SK-N-SH (cell line): ENCODE measurements at regions not wholly inside any gene's neighbourhood (a gene's known extent, or its start where the extent isn't known, plus 50 kb on each side); places are given as distances from the start of the nearest gene placed in this dataset.

Experiments
- CTCF ChIA-PET: fragments of 300-600, 350-600 bp; formaldehyde crosslinking; extraction: SDS; loops from one replicate; lab custom pipeline; 2021; lab: Yijun Ruan, JAX
- POLR2A ChIA-PET: fragments of 350-600 bp; sonication (Branson Sonifier 250); formaldehyde crosslinking; extraction: SDS; loops from one replicate; lab custom pipeline; 2020; ENCODE audit warnings: antibody characterized with exemption, inconsistent platforms; lab: Yijun Ruan, JAX
- DNase-seq: peaks from one replicate; pipeline ENCODE4 v3.0.0; 2012
- H2AFZ ChIP-seq: fragments of 200-600 bp; sonication (generic); 2 replicates; pipeline ENCODE4 v1.8.1; 2016; ENCODE audit warnings: antibody characterized with exemption, mild to moderate bottlenecking, low read depth
- H3F3A ChIP-seq: fragments of 200-600 bp; sonication (generic); replicated peaks from 2 replicates; pipeline ENCODE3; 2016; ENCODE audit warnings: antibody characterized with exemption, mild to moderate bottlenecking; ENCODE audit not compliant: insufficient read depth
- H3K27ac ChIP-seq, 2 experiments: fragments of 200-500 bp in 1 of 2; fragments of 200-600 bp in 1 of 2; sonication (Bioruptor generic) in 1 of 2; sonication (generic), shearing (Covaris generic) in 1 of 2; 2 replicates each; pipeline versions ENCODE4 v1.5.1 to v1.6.1; 2014 to 2016; ENCODE audit warnings: low read depth in 2 of 2, inconsistent platforms in 1 of 2, low read length in 1 of 2, mild to moderate bottlenecking in 1 of 2, mixed read lengths in 1 of 2
- H3K27me3 ChIP-seq: fragments of 200-600 bp; sonication (generic), shearing (Covaris generic); 2 replicates; pipeline ENCODE4 v1.6.1; 2016; ENCODE audit warnings: mixed run types; ENCODE audit not compliant: insufficient read depth
- H3K36me3 ChIP-seq, 2 experiments: fragments of 200-500 bp in 1 of 2; fragments of 200-600 bp in 1 of 2; sonication (Bioruptor generic) in 1 of 2; sonication (generic) in 1 of 2; replicated peaks in 1 of 2; 2 replicates each; pipeline versions ENCODE3 to v1.5.1; 2014 to 2016; ENCODE audit warnings: low read length in 1 of 2, mild to moderate bottlenecking in 1 of 2; ENCODE audit not compliant: insufficient read depth in 2 of 2, control insufficient read depth in 1 of 2
- H3K4me1 ChIP-seq, 2 experiments: fragments of 200-500 bp in 1 of 2; fragments of 200-600 bp in 1 of 2; sonication (Bioruptor generic) in 1 of 2; sonication (generic), shearing (Covaris generic) in 1 of 2; 2 replicates each; pipeline versions ENCODE4 v1.5.1 to v1.6.1; 2014 to 2016; ENCODE audit warnings: low read depth in 1 of 2, low read length in 1 of 2, mixed run types in 1 of 2; ENCODE audit not compliant: insufficient read depth in 2 of 2, control insufficient read depth in 1 of 2
- H3K4me2 ChIP-seq: fragments of 200-600 bp; sonication (generic), shearing (Covaris generic); 2 replicates; pipeline ENCODE4 v1.6.1; 2017; ENCODE audit warnings: mixed run types
- H3K4me3 ChIP-seq, 2 experiments: fragments of 200-500 bp in 1 of 2; fragments of 200-600 bp in 1 of 2; sonication (Bioruptor generic) in 1 of 2; sonication (generic), shearing (Covaris generic) in 1 of 2; 2 replicates each; pipeline versions ENCODE4 v1.5.1 to v1.8.1; 2014 to 2016; ENCODE audit warnings: low read depth in 2 of 2, inconsistent platforms in 1 of 2, low read length in 1 of 2, mild to moderate bottlenecking in 1 of 2, mixed read lengths in 1 of 2, moderate library complexity in 1 of 2
- H3K79me2 ChIP-seq: fragments of 200-600 bp; sonication (generic); 2 replicates; pipeline ENCODE4 v1.8.1; 2017; ENCODE audit warnings: mild to moderate bottlenecking; ENCODE audit not compliant: insufficient read depth
- H3K9ac ChIP-seq: fragments of 200-600 bp; sonication (generic); 2 replicates; pipeline ENCODE4 v1.6.1; 2017; ENCODE audit warnings: mixed run types
- H3K9me2 ChIP-seq: fragments of 200-600 bp; sonication (generic); 2 replicates; pipeline ENCODE4 v1.6.1; 2017; ENCODE audit warnings: mixed run types
- H3K9me3 ChIP-seq: fragments of 200-600 bp; sonication (generic); 2 replicates; pipeline ENCODE4 v1.6.1; 2017; ENCODE audit warnings: mixed run types, mild to moderate bottlenecking, moderate library complexity
- H4K20me1 ChIP-seq: fragments of 200-600 bp; sonication (generic); 2 replicates; pipeline ENCODE4 v1.6.1; 2017; ENCODE audit warnings: mild to moderate bottlenecking, mixed run types; ENCODE audit not compliant: insufficient read depth
- CHD2 ChIP-seq: fragments of 150-350 bp; IDR thresholded peaks from 2 replicates; pipeline ENCODE4 v1.6.1; 2018; ENCODE audit warnings: low read length; ENCODE audit not compliant: partially characterized antibody
- EP300 ChIP-seq, 2 experiments: IDR thresholded peaks; 2 replicates each; pipeline versions ENCODE4 v1.4.0 to v1.6.1; 2012; ENCODE audit warnings: borderline replicate concordance in 1 of 2, low read depth in 1 of 2, low read length in 1 of 2
- EZH2phosphoT487 ChIP-seq: fragments of 200-600 bp; sonication (generic); IDR thresholded peaks from 2 replicates; pipeline ENCODE4 v1.6.1; 2017; ENCODE audit warnings: low read depth, mixed run types, mild to moderate bottlenecking, antibody characterized with exemption, moderate library complexity, borderline replicate concordance
- FOSL2 ChIP-seq: IDR thresholded peaks from 2 replicates; pipeline ENCODE4 v1.4.0; 2012; ENCODE audit warnings: low read depth, mild to moderate bottlenecking, moderate library complexity, borderline replicate concordance
- GABPA ChIP-seq: IDR thresholded peaks from 2 replicates; pipeline ENCODE4 v1.4.0; 2012; ENCODE audit warnings: low read depth, mild to moderate bottlenecking
- JUND ChIP-seq: IDR thresholded peaks from 2 replicates; pipeline ENCODE4 v1.4.0; 2012
- MXI1 ChIP-seq: IDR thresholded peaks from 2 replicates; pipeline ENCODE4 v1.6.1; 2012; ENCODE audit warnings: mild to moderate bottlenecking, low read depth, low read length, improper control_type of control experiment
- NFIC ChIP-seq: IDR thresholded peaks from 2 replicates; pipeline ENCODE4 v1.4.0; 2012; ENCODE audit warnings: borderline replicate concordance
- POLR2AphosphoS5 ChIP-seq: IDR thresholded peaks from 2 replicates; pipeline ENCODE4 v1.6.1; 2012; ENCODE audit warnings: low read depth, low read length
- RAD21 ChIP-seq: IDR thresholded peaks from 2 replicates; pipeline ENCODE4 v1.6.1; 2012; ENCODE audit warnings: mild to moderate bottlenecking, low read length
- RXRA ChIP-seq: IDR thresholded peaks from 2 replicates; pipeline ENCODE4 v1.4.0; 2012; ENCODE audit warnings: low read depth, mild to moderate bottlenecking, borderline replicate concordance
- TEAD4 ChIP-seq: IDR thresholded peaks from 2 replicates; pipeline ENCODE4 v1.4.0; 2012; ENCODE audit warnings: mild to moderate bottlenecking, borderline replicate concordance; ENCODE audit not compliant: insufficient read depth
- YY1 ChIP-seq: IDR thresholded peaks from 2 replicates; pipeline ENCODE4 v1.4.0; 2012; ENCODE audit warnings: low read depth, mild to moderate bottlenecking
- WGBS: methylation state at CpG from one replicate; pipeline ENCODE4 v1.1.6; 2017; ENCODE audit warnings: low lambda C conversion rate; 5-methylcytosine and 5-hydroxymethylcytosine counted together
- TF ChIP-seq, protein P1 (sequence below): fragments of 150-350 bp; IDR thresholded peaks from 2 replicates; pipeline ENCODE4 v1.6.1; 2017; ENCODE audit warnings: antibody characterized with exemption, low read length, low read depth, borderline replicate concordance
- TF ChIP-seq, protein P2 (sequence below): IDR thresholded peaks from 2 replicates; pipeline ENCODE4 v1.4.0; 2012; ENCODE audit warnings: low read depth, borderline replicate concordance
- TF ChIP-seq, protein P3 (sequence below): IDR thresholded peaks from 2 replicates; pipeline ENCODE4 v1.4.0; 2012; ENCODE audit warnings: low read depth, borderline replicate concordance
- TF ChIP-seq, protein P4 (sequence below): fragments of 200-600 bp; sonication (generic); IDR thresholded peaks from 2 replicates; pipeline ENCODE4 v1.6.1; 2017; ENCODE audit warnings: antibody characterized with exemption, mild to moderate bottlenecking, moderate library complexity
- TF ChIP-seq, protein P5 (sequence below): IDR thresholded peaks from 2 replicates; pipeline ENCODE4 v1.4.0; 2012; ENCODE audit warnings: low read depth

DNA sequence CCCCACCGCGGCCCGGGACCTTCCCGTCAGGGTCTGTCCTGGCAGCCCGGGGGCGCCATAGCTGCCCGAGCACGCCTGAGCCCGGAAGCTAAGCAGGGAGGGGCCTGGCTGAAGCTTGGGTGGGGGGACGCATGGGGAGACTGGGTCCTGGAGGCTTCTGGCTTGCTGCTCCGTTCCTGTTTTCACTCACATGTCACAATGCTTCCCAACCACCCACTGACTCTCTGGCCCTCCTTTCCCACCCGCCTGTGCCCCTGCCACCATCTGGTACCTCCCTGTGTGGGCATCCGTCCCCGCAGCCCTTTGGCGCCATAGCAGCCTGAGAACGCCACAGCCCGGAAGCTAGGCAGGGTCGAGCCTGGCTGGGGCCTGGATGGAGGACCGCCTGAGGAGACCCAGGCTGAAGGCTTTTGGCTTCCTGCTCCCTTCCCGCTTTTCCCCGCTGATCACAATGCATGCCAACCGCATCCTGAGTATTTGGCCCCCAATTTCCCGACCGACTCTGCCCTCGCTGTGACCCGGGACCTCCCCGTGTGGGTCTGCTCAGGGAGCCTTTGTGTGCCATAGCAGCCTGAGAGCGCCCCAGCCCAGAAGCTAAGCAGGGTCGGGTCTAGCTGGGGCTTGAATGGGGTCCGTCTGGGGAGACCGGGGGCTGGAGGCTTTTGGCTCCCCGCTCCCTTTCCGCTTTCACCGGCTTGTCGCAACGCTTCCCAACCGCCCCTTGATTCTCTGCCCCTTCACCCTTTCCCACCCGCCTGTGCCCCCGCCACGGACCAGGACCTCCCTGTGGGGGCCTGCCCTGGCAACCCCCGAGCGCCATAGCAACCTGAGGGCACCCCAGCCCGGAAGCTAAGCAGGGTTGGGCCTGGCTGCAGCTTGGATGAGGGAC, 2290.1 kb downstream of the TP53TG3F start (continued):
- no peak for TF ChIP-seq YY1
- TF ChIP-seq POLR2AphosphoS5: no peak
- TF ChIP-seq, protein P1, sequence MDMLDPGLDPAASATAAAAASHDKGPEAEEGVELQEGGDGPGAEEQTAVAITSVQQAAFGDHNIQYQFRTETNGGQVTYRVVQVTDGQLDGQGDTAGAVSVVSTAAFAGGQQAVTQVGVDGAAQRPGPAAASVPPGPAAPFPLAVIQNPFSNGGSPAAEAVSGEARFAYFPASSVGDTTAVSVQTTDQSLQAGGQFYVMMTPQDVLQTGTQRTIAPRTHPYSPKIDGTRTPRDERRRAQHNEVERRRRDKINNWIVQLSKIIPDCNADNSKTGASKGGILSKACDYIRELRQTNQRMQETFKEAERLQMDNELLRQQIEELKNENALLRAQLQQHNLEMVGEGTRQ: no peak
- TF ChIP-seq JUND: no peak
- TF ChIP-seq, protein P2, sequence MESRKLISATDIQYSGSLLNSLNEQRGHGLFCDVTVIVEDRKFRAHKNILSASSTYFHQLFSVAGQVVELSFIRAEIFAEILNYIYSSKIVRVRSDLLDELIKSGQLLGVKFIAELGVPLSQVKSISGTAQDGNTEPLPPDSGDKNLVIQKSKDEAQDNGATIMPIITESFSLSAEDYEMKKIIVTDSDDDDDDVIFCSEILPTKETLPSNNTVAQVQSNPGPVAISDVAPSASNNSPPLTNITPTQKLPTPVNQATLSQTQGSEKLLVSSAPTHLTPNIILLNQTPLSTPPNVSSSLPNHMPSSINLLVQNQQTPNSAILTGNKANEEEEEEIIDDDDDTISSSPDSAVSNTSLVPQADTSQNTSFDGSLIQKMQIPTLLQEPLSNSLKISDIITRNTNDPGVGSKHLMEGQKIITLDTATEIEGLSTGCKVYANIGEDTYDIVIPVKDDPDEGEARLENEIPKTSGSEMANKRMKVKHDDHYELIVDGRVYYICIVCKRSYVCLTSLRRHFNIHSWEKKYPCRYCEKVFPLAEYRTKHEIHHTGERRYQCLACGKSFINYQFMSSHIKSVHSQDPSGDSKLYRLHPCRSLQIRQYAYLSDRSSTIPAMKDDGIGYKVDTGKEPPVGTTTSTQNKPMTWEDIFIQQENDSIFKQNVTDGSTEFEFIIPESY: no peak
- no peak for TF ChIP-seq GABPA

DNA sequence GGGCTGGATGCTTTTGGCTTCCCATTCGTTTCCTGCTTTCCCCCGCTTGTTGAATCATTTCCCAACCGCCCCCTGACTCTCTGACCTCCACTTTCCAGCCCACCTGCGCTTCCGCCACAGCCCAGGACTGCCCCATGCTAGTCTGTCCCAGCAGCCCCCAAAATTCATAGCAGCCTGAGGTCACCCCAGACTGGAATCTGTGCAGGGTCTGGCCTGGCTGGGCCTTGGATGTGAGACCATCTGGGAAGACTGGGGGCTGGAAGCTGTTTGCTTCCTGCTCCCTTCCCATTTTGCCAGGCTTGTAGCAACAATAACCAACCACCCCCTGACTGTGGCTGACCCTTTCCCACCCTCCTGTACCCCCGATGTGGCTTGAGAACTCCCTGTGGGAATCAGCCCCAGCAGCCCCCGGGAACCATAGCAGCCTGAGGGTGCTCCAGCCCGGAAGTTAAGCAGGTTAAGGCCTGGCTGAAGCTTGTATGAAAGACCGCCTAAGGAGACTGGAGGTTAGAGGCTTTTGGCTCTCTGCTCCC, 2290.8 kb downstream of the TP53TG3F start:
- H3K27ac ChIP-seq: no peak overlapping the region
- no peak overlapping the region for H2AFZ ChIP-seq
- H4K20me1 ChIP-seq: no peaks in the 10 kb centered on the region
- H3K4me1 ChIP-seq: no peaks in the 10 kb centered on the region
- H3K9me2 ChIP-seq: no peaks in the 10 kb centered on the region
- H3K79me2 ChIP-seq: no peaks in the 10 kb centered on the region
- TF ChIP-seq RAD21 (no peak), CHD2 (no peak), EP300 (IDR thresholded peaks at IDR 0.05; ENCODE audit: borderline replicate concordance in 1 of 2, low read depth in 1 of 2, low read length in 1 of 2) (no peak), POLR2AphosphoS5 (no peak), MXI1 (no peak), NFIC (no peak), TEAD4 (no peak), EZH2phosphoT487 (no peak), YY1 (no peak), RXRA (no peak), GABPA (no peak), FOSL2 (no peak)
- TF ChIP-seq, protein P3, sequence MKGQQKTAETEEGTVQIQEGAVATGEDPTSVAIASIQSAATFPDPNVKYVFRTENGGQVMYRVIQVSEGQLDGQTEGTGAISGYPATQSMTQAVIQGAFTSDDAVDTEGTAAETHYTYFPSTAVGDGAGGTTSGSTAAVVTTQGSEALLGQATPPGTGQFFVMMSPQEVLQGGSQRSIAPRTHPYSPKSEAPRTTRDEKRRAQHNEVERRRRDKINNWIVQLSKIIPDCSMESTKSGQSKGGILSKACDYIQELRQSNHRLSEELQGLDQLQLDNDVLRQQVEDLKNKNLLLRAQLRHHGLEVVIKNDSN: no peak
- TF ChIP-seq, protein P4, sequence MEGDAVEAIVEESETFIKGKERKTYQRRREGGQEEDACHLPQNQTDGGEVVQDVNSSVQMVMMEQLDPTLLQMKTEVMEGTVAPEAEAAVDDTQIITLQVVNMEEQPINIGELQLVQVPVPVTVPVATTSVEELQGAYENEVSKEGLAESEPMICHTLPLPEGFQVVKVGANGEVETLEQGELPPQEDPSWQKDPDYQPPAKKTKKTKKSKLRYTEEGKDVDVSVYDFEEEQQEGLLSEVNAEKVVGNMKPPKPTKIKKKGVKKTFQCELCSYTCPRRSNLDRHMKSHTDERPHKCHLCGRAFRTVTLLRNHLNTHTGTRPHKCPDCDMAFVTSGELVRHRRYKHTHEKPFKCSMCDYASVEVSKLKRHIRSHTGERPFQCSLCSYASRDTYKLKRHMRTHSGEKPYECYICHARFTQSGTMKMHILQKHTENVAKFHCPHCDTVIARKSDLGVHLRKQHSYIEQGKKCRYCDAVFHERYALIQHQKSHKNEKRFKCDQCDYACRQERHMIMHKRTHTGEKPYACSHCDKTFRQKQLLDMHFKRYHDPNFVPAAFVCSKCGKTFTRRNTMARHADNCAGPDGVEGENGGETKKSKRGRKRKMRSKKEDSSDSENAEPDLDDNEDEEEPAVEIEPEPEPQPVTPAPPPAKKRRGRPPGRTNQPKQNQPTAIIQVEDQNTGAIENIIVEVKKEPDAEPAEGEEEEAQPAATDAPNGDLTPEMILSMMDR: no peak
- TF ChIP-seq, protein P5, sequence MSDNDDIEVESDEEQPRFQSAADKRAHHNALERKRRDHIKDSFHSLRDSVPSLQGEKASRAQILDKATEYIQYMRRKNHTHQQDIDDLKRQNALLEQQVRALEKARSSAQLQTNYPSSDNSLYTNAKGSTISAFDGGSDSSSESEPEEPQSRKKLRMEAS: no peak
- no peaks in the 10 kb centered on the region for H3K9me3 ChIP-seq
- H3K36me3 ChIP-seq: no peaks in the 10 kb centered on the region
- no peak overlapping the region for H3K9ac ChIP-seq
- no peaks in the 10 kb centered on the region for H3F3A ChIP-seq
- no peak for DNase-seq
- H3K4me3 ChIP-seq: no peak overlapping the region
- 18% methylated on average over 9 of the region's 9 CpGs for WGBS
- H3K4me2 ChIP-seq: no peak overlapping the region
- POLR2A ChIA-PET: no interaction called here
- CTCF ChIA-PET: interaction anchor here (0.8 to 1.2 kb wide), 3 partner anchors 15 to 258 kb away, joined by 3 to 4 read pairs (median 3); no protein-coding TSS in a partner anchor
- H3K27me3 ChIP-seq: no peaks in the 10 kb centered on the region
